H1 (cell line): ENCODE measurements at regions not wholly inside any gene's neighbourhood (a gene's known extent, or its start where the extent isn't known, plus 50 kb on each side); places are given as distances from the start of the nearest gene placed in this dataset.

Experiments
- CTCF ChIA-PET: fragments of 300-600 bp; sonication (Branson Sonifier 250); formaldehyde crosslinking; loops from one replicate; lab custom pipeline; 2021; ENCODE audit not compliant: partially characterized antibody; lab: Charles Lee
- POLR2A ChIA-PET: fragments of 300-600 bp; sonication (Branson Sonifier 250); formaldehyde crosslinking; loops from one replicate; lab custom pipeline; 2021; ENCODE audit warnings: inconsistent platforms; ENCODE audit not compliant: partially characterized antibody; lab: Charles Lee
- DNase-seq, 2 experiments: peaks; one replicate each; pipeline versions ENCODE4 v3.0.0 to v3.0.0-alpha.2; 2010 to 2022; ENCODE audit warnings: low spot score in 2 of 2, low read depth in 1 of 2, mixed read lengths in 1 of 2
- FAIRE-seq: peaks from 2 replicates; lab custom pipeline; 2011; peaks lifted over from hg19 to GRCh38; lab: Jason Lieb, UNC
- H2AFZ ChIP-seq: 2 replicates; pipeline ENCODE4 v1.8.1; 2012; ENCODE audit warnings: low read length, inconsistent platforms
- H2AK5ac ChIP-seq: 2 replicates; pipeline ENCODE4 v1.6.1; 2013; ENCODE audit warnings: low read depth, low read length
- H2BK120ac ChIP-seq: replicated peaks from 2 replicates; pipeline ENCODE3; 2013; ENCODE audit warnings: low read depth, low read length, inconsistent platforms
- H2BK12ac ChIP-seq: 2 replicates; pipeline ENCODE4 v1.6.1; 2013; ENCODE audit warnings: low read depth, low read length
- H2BK15ac ChIP-seq: 2 replicates; pipeline ENCODE4 v1.6.1; 2013; ENCODE audit warnings: low read length
- H2BK20ac ChIP-seq: 2 replicates; pipeline ENCODE4 v1.6.1; 2013; ENCODE audit warnings: low read length
- H2BK5ac ChIP-seq: 2 replicates; pipeline ENCODE4 v1.6.1; 2013; ENCODE audit warnings: low read depth, low read length
- H3K14ac ChIP-seq: 2 replicates; pipeline ENCODE4 v1.6.1; 2013; ENCODE audit warnings: inconsistent platforms; ENCODE audit not compliant: insufficient read length
- H3K18ac ChIP-seq: 2 replicates; pipeline ENCODE4 v1.6.1; 2013; ENCODE audit warnings: low read length; ENCODE audit errors: extremely low read depth
- H3K23ac ChIP-seq: 2 replicates; pipeline ENCODE4 v1.6.1; 2013; ENCODE audit warnings: inconsistent platforms; ENCODE audit not compliant: insufficient read length
- H3K23me2 ChIP-seq: 2 replicates; pipeline ENCODE4 v1.6.1; 2013; ENCODE audit warnings: low read depth, low read length
- H3K27ac ChIP-seq: 2 replicates; pipeline ENCODE4 v1.6.1; 2011; ENCODE audit warnings: low read depth, low read length, inconsistent platforms
- H3K27me3 ChIP-seq, 4 experiments: replicated peaks in 1 of 4; 1 replicate in 1 of 4; 2 replicates in 3 of 4; pipeline versions ENCODE4 v1.6.1 to v1.8.1; 2011 to 2013; ENCODE audit warnings: low read length in 3 of 4, mild to moderate bottlenecking in 3 of 4, inconsistent platforms in 2 of 4, mixed read lengths in 2 of 4, moderate library complexity in 1 of 4; ENCODE audit not compliant: control insufficient read depth in 3 of 4, insufficient read depth in 3 of 4; ENCODE audit errors: extremely low read depth in 1 of 4
- H3K36me3 ChIP-seq, 4 experiments: 2 replicates each; pipeline versions ENCODE4 v1.6.1 to v1.8.1; 2011 to 2013; ENCODE audit warnings: mild to moderate bottlenecking in 4 of 4, low read length in 3 of 4, moderate library complexity in 2 of 4, control low read depth in 1 of 4, inconsistent platforms in 1 of 4; ENCODE audit not compliant: insufficient read depth in 4 of 4, control insufficient read depth in 2 of 4
- H3K4ac ChIP-seq: replicated peaks from 2 replicates; pipeline ENCODE3; 2013; ENCODE audit warnings: low read length, low read depth, mixed read lengths, inconsistent platforms; ENCODE audit not compliant: insufficient read length
- H3K4me1 ChIP-seq, 4 experiments: replicated peaks in 1 of 4; 1 replicate in 1 of 4; 2 replicates in 3 of 4; pipeline versions ENCODE4 v1.6.1 to v1.8.1; 2011 to 2013; ENCODE audit warnings: low read length in 3 of 4, inconsistent platforms in 2 of 4, mixed read lengths in 1 of 4; ENCODE audit not compliant: insufficient read depth in 4 of 4, control insufficient read depth in 3 of 4
- H3K4me2 ChIP-seq, 2 experiments: 2 replicates each; pipeline versions ENCODE4 v1.6.1 to v1.8.1; 2011 to 2013; ENCODE audit warnings: low read depth in 2 of 2, low read length in 2 of 2, control low read depth in 1 of 2, inconsistent platforms in 1 of 2, mild to moderate bottlenecking in 1 of 2; ENCODE audit not compliant: insufficient read depth in 1 of 2
- H3K4me3 ChIP-seq, 4 experiments: fragments of 200-600, 300-600 bp in 1 of 4; sonication (generic), shearing (Covaris generic), sonication (Bioruptor Twin) in 1 of 4; 2 replicates each; pipeline versions ENCODE4 v1.5.1 to v1.8.1; 2011 to 2016; ENCODE audit warnings: low read length in 4 of 4, low read depth in 3 of 4, control low read depth in 2 of 4, inconsistent platforms in 2 of 4, mild to moderate bottlenecking in 2 of 4, mixed read lengths in 1 of 4, moderate library complexity in 1 of 4; ENCODE audit not compliant: insufficient read depth in 2 of 4; ENCODE audit errors: extremely low read depth in 1 of 4
- H3K56ac ChIP-seq: replicated peaks from 2 replicates; pipeline ENCODE3; 2013; ENCODE audit warnings: low read depth, mild to moderate bottlenecking, mixed read lengths, low read length, inconsistent platforms; ENCODE audit not compliant: insufficient read length
- H3K79me1 ChIP-seq: 2 replicates; pipeline ENCODE4 v1.6.1; 2013; ENCODE audit warnings: low read depth, low read length, control low read depth
- H3K79me2 ChIP-seq, 2 experiments: 2 replicates each; pipeline versions ENCODE4 v1.6.1 to v1.8.1; 2012 to 2013; ENCODE audit warnings: low read length in 2 of 2, mild to moderate bottlenecking in 2 of 2, inconsistent platforms in 1 of 2; ENCODE audit not compliant: insufficient read depth in 2 of 2, control insufficient read depth in 1 of 2
- H3K9ac ChIP-seq, 4 experiments: replicated peaks in 1 of 4; 1 replicate in 1 of 4; 2 replicates in 3 of 4; pipeline versions ENCODE4 v1.6.1 to v1.8.1; 2011 to 2013; ENCODE audit warnings: low read depth in 3 of 4, low read length in 3 of 4, control low read depth in 2 of 4, mild to moderate bottlenecking in 2 of 4, moderate library complexity in 2 of 4, inconsistent platforms in 1 of 4; ENCODE audit errors: extremely low read depth in 1 of 4
- H3K9me3 ChIP-seq, 2 experiments: 2 replicates each; pipeline versions ENCODE4 v1.6.1 to v1.8.1; 2012 to 2013; ENCODE audit warnings: mild to moderate bottlenecking in 2 of 2, moderate library complexity in 2 of 2, control low read depth in 1 of 2, inconsistent platforms in 1 of 2, low read depth in 1 of 2, low read length in 1 of 2, mixed read lengths in 1 of 2; ENCODE audit not compliant: insufficient read depth in 2 of 2
- H4K20me1 ChIP-seq, 2 experiments: replicated peaks in 1 of 2; 2 replicates each; pipeline versions ENCODE3 to v1.8.1; 2011 to 2013; ENCODE audit warnings: inconsistent platforms in 2 of 2, low read length in 2 of 2, mild to moderate bottlenecking in 1 of 2; ENCODE audit not compliant: insufficient read depth in 2 of 2, control insufficient read depth in 1 of 2
- H4K5ac ChIP-seq: 2 replicates; pipeline ENCODE4 v1.6.1; 2013; ENCODE audit warnings: low read length, low read depth, mixed read lengths, inconsistent platforms; ENCODE audit not compliant: insufficient read length
- H4K8ac ChIP-seq: 2 replicates; pipeline ENCODE4 v1.8.0; 2013; ENCODE audit warnings: mild to moderate bottlenecking, moderate library complexity, low read length, inconsistent platforms; ENCODE audit not compliant: insufficient read depth; ENCODE audit errors: extremely low read depth
- H4K91ac ChIP-seq: replicated peaks from 2 replicates; pipeline ENCODE3; 2013; ENCODE audit warnings: low read length, mixed read lengths, inconsistent platforms; ENCODE audit not compliant: insufficient read length
- ATF3 ChIP-seq: IDR thresholded peaks from 2 replicates; pipeline ENCODE4 v1.6.1; 2011; ENCODE audit warnings: low read depth, mild to moderate bottlenecking, low read length; ENCODE audit not compliant: insufficient read depth
- CTBP2 ChIP-seq: IDR thresholded peaks from 2 replicates; pipeline ENCODE4 v1.7.0; 2011; ENCODE audit warnings: borderline replicate concordance, mild to moderate bottlenecking, moderate library complexity, mixed read lengths, low read length; ENCODE audit not compliant: insufficient read depth, insufficient read length
- FOSL1 ChIP-seq: IDR thresholded peaks from 2 replicates; pipeline ENCODE4 v1.6.1; 2011; ENCODE audit warnings: mild to moderate bottlenecking, low read depth, low read length, moderate library complexity; ENCODE audit not compliant: insufficient read depth
- RFX5 ChIP-seq: IDR thresholded peaks from 2 replicates; pipeline ENCODE4 v1.6.1; 2011; ENCODE audit warnings: low read depth, low read length, improper control_type of control experiment, borderline replicate concordance
- SIN3A ChIP-seq, 2 experiments: IDR thresholded peaks in 1 of 2; conservative IDR thresholded peaks in 1 of 2; 2 replicates each; pipeline ENCODE4 v1.6.1; 2011 to 2012; ENCODE audit warnings: low read length in 2 of 2, improper control_type of control experiment in 1 of 2, low read depth in 1 of 2, mild to moderate bottlenecking in 1 of 2
- SIRT6 ChIP-seq: IDR thresholded peaks from one replicate; pipeline ENCODE4 v1.7.1; 2012; ENCODE audit warnings: low read length, inconsistent platforms
- SRF ChIP-seq: IDR thresholded peaks from 2 replicates; pipeline ENCODE4 v1.6.1; 2011; ENCODE audit warnings: mild to moderate bottlenecking, low read depth, low read length, moderate library complexity
- TAF7 ChIP-seq: optimal IDR thresholded peaks from 2 replicates; pipeline ENCODE3; 2011; ENCODE audit warnings: low read depth, mild to moderate bottlenecking, inconsistent platforms, low read length, moderate library complexity, borderline replicate concordance
- TCF12 ChIP-seq: IDR thresholded peaks from 2 replicates; pipeline ENCODE4 v1.6.1; 2011; ENCODE audit warnings: low read depth, mild to moderate bottlenecking, low read length
- TEAD4 ChIP-seq: IDR thresholded peaks from 2 replicates; pipeline ENCODE4 v1.6.1; 2012; ENCODE audit warnings: low read depth, low read length, inconsistent platforms, mixed read lengths
- WGBS, 2 experiments: shearing (Covaris generic) in 1 of 2; methylation state at CpG; one replicate each; pipeline versions ENCODE4 v1.1.6 to v1.1.7; 2013 to 2015; ENCODE audit warnings: low lambda C conversion rate in 2 of 2, mixed read lengths in 2 of 2, inconsistent platforms in 1 of 2, low coverage in 1 of 2, missing lambda C conversion rate in 1 of 2; ENCODE audit not compliant: insufficient replicate concordance in 2 of 2, insufficient coverage in 1 of 2, insufficient read length in 1 of 2; ENCODE audit errors: extremely low coverage in 1 of 2, missing lambda C conversion rate in 1 of 2; 5-methylcytosine and 5-hydroxymethylcytosine counted together
- TF ChIP-seq, protein P1 (sequence below), 3 experiments: IDR thresholded peaks; 1 replicate in 2 of 3; 2 replicates in 1 of 3; pipeline versions ENCODE4 v1.5.1 to v1.6.1; 2011; ENCODE audit warnings: low read length in 3 of 3, mild to moderate bottlenecking in 3 of 3, inconsistent platforms in 2 of 3, low read depth in 1 of 3, moderate library complexity in 1 of 3; ENCODE audit not compliant: insufficient read depth in 1 of 3; ENCODE audit errors: control extremely low read depth in 1 of 3

DNA sequence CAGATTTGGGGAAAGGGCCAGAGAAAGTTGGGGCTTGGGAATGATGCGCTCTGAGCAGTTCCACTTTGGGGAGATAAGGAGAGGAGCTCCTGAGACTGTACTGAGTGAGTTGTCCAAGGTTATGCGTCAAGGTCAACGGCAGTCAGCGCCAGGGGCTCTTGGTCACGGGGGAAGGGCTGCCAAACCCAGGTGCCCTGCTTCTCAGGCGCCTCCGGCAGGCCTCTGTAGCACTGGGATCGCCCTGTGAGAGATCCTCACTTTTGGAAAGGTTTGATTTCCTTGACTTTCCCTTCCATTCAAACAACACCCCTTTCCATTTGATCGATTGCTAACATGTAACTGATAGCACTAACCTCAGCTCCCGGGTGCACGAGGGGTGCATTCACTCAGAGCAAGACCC is 136.5 kb upstream of the SOX11 start:
- Histone ChIP-seq H3K23me2 (peaks cover 8% of the 10 kb centered on the region; the same call in 1 of the 2 replicates), H4K20me1 (no peaks in the 10 kb centered on the region), H3K9me3 (peaks cover 0 to 2% of the 10 kb centered on the region in 2 experiments; a peak in 1 of 4 replicates), H2BK15ac (no peak overlapping the region), H3K18ac (no peak overlapping the region), H4K91ac (no peak overlapping the region), H2AK5ac (no peak overlapping the region), H3K9ac (no peak overlapping the region), H4K8ac (no peak overlapping the region), H3K4me1 (no peaks in the 10 kb centered on the region), H3K14ac (no peak overlapping the region), H3K36me3 (no peaks in the 10 kb centered on the region), H2BK12ac (no peak overlapping the region), H2AFZ (0 out of 2 replicates have a peak overlapping the region, but pooled peaks have one; percentile 63), H2BK5ac (no peak overlapping the region), H3K23ac (no peak overlapping the region), H3K27me3 (no peaks in the 10 kb centered on the region), H3K4ac (no peak overlapping the region), H2BK20ac (no peak overlapping the region), H3K4me2 (no peak overlapping the region), H3K79me2 (no peaks in the 10 kb centered on the region), H3K4me3 (no peak overlapping the region), H3K79me1 (no peaks in the 10 kb centered on the region), H4K5ac (no peak overlapping the region), H2BK120ac (no peak overlapping the region), H3K56ac (no peak overlapping the region), H3K27ac (no peak overlapping the region)
- POLR2A ChIA-PET, result no interaction called here
- FAIRE-seq (no peak), DNase-seq (no peak)
- CTCF ChIA-PET, result no interaction called here
- 96% methylated on average over 11 of the region's 11 CpGs; no CpG with 5 or more reads in 1 of the 2 experiments for WGBS, 2 experiments
- TF ChIP-seq, protein P1, sequence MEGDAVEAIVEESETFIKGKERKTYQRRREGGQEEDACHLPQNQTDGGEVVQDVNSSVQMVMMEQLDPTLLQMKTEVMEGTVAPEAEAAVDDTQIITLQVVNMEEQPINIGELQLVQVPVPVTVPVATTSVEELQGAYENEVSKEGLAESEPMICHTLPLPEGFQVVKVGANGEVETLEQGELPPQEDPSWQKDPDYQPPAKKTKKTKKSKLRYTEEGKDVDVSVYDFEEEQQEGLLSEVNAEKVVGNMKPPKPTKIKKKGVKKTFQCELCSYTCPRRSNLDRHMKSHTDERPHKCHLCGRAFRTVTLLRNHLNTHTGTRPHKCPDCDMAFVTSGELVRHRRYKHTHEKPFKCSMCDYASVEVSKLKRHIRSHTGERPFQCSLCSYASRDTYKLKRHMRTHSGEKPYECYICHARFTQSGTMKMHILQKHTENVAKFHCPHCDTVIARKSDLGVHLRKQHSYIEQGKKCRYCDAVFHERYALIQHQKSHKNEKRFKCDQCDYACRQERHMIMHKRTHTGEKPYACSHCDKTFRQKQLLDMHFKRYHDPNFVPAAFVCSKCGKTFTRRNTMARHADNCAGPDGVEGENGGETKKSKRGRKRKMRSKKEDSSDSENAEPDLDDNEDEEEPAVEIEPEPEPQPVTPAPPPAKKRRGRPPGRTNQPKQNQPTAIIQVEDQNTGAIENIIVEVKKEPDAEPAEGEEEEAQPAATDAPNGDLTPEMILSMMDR (IDR thresholded peaks at IDR 0.05; ENCODE audit: control extremely low read depth in 1 of 3, insufficient read depth in 1 of 3, low read depth in 1 of 3, low read length in 3 of 3), result no peak
- TF ChIP-seq CTBP2 (no peak), TCF12 (no peak), SRF (no peak), FOSL1 (no peak), SIN3A (conservative IDR thresholded peaks at IDR 0.05 in 1 of 2, IDR thresholded peaks at IDR 0.05 in 1 of 2; ENCODE audit: low read depth in 1 of 2, low read length in 2 of 2) (no peak), RFX5 (no peak), TAF7 (no peak), SIRT6 (no peak), TEAD4 (no peak), ATF3 (no peak)
